ENCODE measurements at regions not wholly inside any gene's neighbourhood (a gene's known extent, or its start where the extent isn't known, plus 50 kb on each side); places are given as distances from the start of the nearest gene placed in this dataset.

- H3K9ac ChIP-seq (ENCODE audit: low read depth in 1 of 2, low read length in 2 of 2): no peak overlapping the region
- H3K36me3 ChIP-seq (ENCODE audit: control insufficient read depth in 4 of 4, insufficient read depth in 3 of 4, low read depth in 1 of 4, low read length in 3 of 4): no peaks in the 10 kb centered on the region
- no peak for DNase-seq (ENCODE audit: low spot score)
- H3K4me3 ChIP-seq (ENCODE audit: low read depth in 1 of 3, low read length in 3 of 3): no peak overlapping the region
- no peaks in the 10 kb centered on the region for H3K27me3 ChIP-seq (ENCODE audit: control insufficient read depth in 4 of 4, insufficient read depth in 4 of 4, low read length in 3 of 4)
- TF ChIP-seq EGR1 (IDR thresholded peaks at IDR 0.05; ENCODE audit: low read depth in 2 of 2) (no peak), JUND (IDR thresholded peaks at IDR 0.05) (no peak), REST (IDR thresholded peaks at IDR 0.05) (no peak), FOXA1 (IDR thresholded peaks at IDR 0.05) (no peak), SP1 (IDR thresholded peaks at IDR 0.05) (no peak), GABPA (IDR thresholded peaks at IDR 0.05 in 1 of 2, conservative IDR thresholded peaks at IDR 0.05 in 1 of 2) (no peak), FOXA2 (IDR thresholded peaks at IDR 0.05) (no peak), RAD21 (IDR thresholded peaks at IDR 0.05) (no peak), TAF1 (conservative IDR thresholded peaks at IDR 0.05) (no peak), NR2F2 (IDR thresholded peaks at IDR 0.05) (no peak), ATF3 (IDR thresholded peaks at IDR 0.05) (no peak), ZBTB33 (IDR thresholded peaks at IDR 0.05) (no peak), RXRA (IDR thresholded peaks at IDR 0.05) (no peak), YY1 (IDR thresholded peaks at IDR 0.05) (no peak), HNF4A (conservative IDR thresholded peaks at IDR 0.05) (no peak), HNF4G (IDR thresholded peaks at IDR 0.05) (no peak)
- TF ChIP-seq, protein P1, sequence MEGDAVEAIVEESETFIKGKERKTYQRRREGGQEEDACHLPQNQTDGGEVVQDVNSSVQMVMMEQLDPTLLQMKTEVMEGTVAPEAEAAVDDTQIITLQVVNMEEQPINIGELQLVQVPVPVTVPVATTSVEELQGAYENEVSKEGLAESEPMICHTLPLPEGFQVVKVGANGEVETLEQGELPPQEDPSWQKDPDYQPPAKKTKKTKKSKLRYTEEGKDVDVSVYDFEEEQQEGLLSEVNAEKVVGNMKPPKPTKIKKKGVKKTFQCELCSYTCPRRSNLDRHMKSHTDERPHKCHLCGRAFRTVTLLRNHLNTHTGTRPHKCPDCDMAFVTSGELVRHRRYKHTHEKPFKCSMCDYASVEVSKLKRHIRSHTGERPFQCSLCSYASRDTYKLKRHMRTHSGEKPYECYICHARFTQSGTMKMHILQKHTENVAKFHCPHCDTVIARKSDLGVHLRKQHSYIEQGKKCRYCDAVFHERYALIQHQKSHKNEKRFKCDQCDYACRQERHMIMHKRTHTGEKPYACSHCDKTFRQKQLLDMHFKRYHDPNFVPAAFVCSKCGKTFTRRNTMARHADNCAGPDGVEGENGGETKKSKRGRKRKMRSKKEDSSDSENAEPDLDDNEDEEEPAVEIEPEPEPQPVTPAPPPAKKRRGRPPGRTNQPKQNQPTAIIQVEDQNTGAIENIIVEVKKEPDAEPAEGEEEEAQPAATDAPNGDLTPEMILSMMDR (IDR thresholded peaks at IDR 0.05; ENCODE audit: low read depth, low read length, missing input control): no peak
- TF ChIP-seq, protein P2, sequence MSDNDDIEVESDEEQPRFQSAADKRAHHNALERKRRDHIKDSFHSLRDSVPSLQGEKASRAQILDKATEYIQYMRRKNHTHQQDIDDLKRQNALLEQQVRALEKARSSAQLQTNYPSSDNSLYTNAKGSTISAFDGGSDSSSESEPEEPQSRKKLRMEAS (IDR thresholded peaks at IDR 0.05): no peak
- no peaks in the 10 kb centered on the region for H3K9me3 ChIP-seq (ENCODE audit: control insufficient read depth in 4 of 4, low read length in 3 of 4)
- H3K4me1 ChIP-seq (ENCODE audit: control insufficient read depth in 4 of 4, insufficient read depth in 4 of 4, low read length in 3 of 4): no peaks in the 10 kb centered on the region
- 72% methylated on average over 7 of the region's 7 CpGs for WGBS
- H3K27ac ChIP-seq (ENCODE audit: low read depth in 1 of 2, low read length in 2 of 2): no peak overlapping the region
These were observed 549.6 kb downstream of the FBXO15 start for GRCh38 chr18:73597832-73598615.

Data from liver (tissue), 8 donors.